Activated naive CD4-positive, alpha-beta T cell treated with anti-CD3 and anti-CD28 coated beads, Interleukin-2, amount 50 U/mL, for 16 hours (primary cell): ENCODE measurements at regions not wholly inside any gene's neighbourhood (a gene's known extent, or its start where the extent isn't known, plus 50 kb on each side); places are given as distances from the start of the nearest gene placed in this dataset.
"Not testable (repeated sequence)": the region's sequence is repeated elsewhere in the genome, so short reads cannot be mapped to it uniquely, and the experiment has no call there.

Experiments
- DNase-seq: peaks from one replicate; pipeline ENCODE4 v3.0.0-alpha.2; 2020

- DNase-seq, result no peak
These were observed 239.1 kb upstream of the ARID2 start for GRCh38 chr12:45490232-45490881.

GRCh38 chr12:45494279-45494678 is 235.2 kb upstream of the ARID2 start:
- DNase-seq, result no peak

DNA sequence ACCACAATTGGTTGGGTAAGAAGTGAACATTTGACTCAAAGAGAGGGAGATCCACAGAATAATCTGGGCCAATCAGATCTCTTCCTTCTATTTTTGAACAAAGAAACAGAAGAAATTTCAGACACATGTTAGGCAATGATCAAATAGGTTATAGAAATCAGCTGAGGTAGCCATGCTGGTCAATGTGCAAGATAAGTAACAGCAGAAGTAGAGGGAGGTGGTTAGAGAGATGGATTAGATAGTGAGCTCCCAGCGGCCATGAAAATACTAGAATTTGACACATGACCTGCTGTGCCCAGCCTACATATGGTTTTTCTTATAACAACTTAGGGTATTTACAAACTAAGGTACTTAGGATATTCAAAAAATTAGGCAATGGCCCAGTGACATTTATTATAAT is 230.9 kb upstream of the ARID2 start:
- DNase-seq, result no peak

GRCh38 chr12:45502481-45503128 is 226.9 kb upstream of the ARID2 start:
- DNase-seq, result no peak

DNA sequence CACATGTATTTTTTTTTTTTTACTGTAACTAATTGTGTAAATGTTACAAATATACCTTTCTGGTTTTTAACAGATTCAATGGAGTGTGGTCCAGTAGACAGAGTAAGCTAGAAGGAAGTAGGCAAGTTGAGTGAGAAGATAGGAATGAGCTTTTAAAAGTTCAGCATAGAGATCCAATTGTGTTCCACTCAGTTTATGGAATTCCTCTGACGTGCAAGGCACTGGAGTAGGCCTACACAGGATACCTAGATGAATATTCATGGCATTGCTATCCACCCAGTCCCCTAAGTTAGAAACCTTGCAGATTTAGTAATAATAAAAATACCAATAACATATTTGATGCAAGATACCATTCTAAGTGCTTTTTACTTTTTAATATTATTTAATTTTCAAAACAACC is 225.6 kb upstream of the ARID2 start:
- DNase-seq, result no peak

- no peak for DNase-seq
These were observed 225.0 kb upstream of the ARID2 start for GRCh38 chr12:45504316-45505010.

DNA sequence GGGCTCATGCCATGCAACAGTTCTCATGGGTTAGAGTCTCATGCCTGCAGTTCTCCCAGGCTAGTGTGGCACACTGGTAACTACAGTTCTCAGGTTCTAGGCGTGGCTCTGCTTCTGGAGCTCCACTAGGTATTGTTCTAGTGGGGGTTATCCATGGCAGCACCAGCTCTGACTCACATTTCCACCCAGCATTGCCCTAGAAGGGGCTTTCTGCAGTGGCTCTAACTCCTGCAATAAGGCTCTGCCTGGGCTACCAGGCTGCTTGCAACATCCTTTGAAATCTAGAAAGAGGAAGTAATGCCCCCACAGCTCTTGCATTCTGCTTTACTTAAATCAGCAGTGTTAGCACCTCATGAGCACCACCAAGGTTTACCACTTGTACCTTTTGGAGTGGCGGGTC is 220.3 kb upstream of the ARID2 start:
- DNase-seq, result no peak

GRCh38 chr12:45509621-45510020 is 219.9 kb upstream of the ARID2 start:
- DNase-seq, result no peak

DNA sequence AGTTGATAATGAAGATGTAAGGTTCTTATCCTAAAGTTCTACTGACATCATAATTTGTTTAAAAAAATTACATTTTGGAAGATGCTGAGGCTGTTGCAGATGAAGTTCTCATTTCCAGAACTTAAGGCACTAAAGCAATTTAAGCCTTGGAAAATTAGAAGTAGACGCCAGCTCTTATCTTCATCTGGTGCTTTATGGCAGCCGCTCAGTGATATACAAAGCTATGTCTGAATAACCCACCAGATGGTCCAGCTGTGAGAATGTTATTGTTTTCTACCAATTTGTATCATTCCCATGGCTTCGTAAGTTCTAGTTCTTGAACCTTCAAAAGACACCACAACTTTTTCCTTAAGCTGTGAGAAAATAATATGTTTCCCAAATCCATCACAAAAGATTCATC is 212.1 kb upstream of the ARID2 start:
- DNase-seq, result no peak

DNA sequence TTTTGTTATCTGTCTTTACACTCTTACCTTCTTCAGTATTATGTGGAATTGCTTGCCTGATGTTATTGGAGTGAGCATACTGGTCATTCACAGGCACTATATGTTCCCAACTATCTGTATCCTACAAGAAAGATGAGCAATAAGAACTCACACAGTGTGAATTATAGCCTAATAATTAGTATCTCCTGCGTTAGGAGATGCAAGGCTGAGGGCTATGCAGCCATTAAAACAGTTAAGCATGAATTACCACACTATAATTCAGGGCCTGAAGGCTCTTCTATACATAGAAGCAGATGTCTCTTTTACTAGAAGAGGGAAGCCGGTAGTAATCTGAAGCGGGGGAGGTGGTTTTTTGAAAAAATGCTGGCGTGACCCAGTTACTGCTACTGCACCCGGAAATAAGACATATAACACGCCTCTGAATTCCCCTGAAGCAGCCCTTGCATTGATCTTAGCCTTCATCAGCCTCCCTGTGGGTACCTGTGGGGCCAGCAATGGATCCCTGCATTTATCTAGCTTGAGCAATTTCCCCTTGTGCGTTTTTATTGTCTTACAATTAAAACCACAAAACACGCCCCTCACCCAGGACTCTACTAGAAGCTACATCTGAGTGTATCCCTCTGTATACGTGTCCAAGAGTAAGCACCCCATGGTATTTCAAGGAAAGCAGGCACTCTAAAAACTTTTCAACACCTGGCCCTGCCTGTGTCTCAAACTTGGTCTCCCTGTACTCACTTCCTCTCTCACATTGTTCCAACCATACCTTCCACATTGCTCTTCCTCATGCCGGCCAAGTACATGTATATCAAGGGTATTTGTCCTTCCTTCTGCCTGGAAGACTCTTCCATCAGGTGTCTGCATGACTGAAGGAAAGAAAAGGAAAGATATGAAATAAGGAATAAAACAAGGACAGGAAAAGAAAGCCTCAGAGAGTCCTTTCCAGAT is 210.9 kb upstream of the ARID2 start:
- DNase-seq, result peak; percentile 29

GRCh38 chr12:45522227-45522626 is 207.3 kb upstream of the ARID2 start:
- DNase-seq, result no peak

DNA sequence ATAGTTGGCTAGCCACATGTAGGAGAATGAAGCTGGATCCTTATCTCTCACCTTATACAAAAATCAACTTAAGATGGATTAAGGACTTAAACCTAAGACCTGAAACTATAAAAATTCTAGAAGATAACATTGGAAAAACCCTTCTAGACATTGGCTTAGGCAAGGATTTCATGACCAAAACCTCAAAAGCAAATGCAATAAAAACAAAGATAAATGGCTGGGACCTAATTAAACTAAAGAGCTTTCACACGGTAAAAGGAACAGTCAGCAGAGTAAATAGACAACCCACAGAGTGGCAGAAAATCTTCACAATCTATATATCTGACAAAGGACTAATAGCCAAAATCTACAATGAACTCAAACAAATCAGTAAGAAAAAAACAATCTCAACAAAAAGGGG is 202.7 kb upstream of the ARID2 start:
- DNase-seq, result not testable (repeated sequence)

DNA sequence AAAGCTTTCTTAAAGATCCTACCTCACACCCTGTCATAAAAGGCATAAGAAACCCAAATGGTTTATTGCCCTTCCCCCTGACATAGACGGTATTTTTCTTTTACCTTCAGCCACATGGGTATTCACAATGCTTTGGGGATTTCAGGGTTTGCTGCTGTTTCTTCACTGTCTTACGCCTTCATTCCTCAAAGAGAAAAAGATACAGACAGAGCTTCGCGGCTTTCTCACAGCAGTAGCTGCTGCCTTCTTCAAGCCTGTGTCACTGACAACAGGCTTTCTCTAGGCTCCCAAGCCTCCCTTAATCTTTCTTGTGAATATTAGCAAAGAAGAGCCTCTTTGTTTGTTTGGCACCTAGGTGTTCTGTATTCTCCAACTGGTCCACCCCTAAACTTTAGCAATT is 197.4 kb upstream of the ARID2 start:
- no peak for DNase-seq

GRCh38 chr12:45535610-45536180 is 193.8 kb upstream of the ARID2 start:
- DNase-seq, result no peak

GRCh38 chr12:45536284-45536683 is 193.2 kb upstream of the ARID2 start:
- DNase-seq, result no peak

GRCh38 chr12:45540661-45541341 is 188.7 kb upstream of the ARID2 start:
- no peak for DNase-seq

- DNase-seq, result peak; percentile 37
These were observed 185.6 kb upstream of the ARID2 start for GRCh38 chr12:45543887-45544286.

GRCh38 chr12:45546545-45546944 is 183.0 kb upstream of the ARID2 start:
- DNase-seq, result no peak

- DNase-seq, result no peak
These were observed 182.4 kb upstream of the ARID2 start for GRCh38 chr12:45547132-45547531.

DNA sequence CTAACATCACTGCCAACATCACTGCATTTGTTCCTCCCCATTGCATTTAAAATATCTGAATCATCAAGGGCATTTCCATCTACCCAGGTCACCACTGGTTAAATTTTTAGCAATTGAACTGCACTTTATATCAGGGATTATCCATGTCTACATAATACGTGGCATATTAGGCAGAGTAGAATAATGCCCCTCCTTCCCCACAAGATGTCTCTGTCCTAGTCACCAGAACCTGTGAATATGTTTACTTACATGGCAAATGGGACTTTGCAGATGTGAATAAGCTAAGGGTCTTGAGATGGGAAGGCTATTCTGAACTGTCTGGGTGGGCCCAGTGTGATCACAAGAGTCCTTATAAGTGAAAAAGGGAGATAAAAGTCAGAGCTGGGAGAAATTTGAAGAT is 181.7 kb upstream of the ARID2 start:
- no peak for DNase-seq

DNA sequence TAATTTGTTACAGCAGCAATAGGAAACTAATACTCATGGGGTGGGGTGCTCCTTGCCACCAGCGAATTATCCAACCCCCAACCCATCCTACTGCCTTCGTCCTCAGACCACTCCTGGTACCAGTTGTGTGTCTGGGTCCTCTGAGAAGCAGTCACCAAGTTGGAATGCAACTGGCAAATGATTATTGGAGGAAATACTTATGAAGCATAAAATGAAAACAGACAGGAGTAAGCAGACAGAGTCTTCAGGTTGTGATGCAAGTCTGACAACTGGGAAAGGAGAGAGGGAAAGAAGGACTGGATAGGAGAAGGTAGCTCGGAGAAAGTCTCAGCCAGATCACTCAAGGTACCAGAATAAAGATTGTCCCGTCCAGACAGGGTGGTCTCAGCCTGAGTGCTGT is 181.1 kb upstream of the ARID2 start:
- DNase-seq, result no peak

DNA sequence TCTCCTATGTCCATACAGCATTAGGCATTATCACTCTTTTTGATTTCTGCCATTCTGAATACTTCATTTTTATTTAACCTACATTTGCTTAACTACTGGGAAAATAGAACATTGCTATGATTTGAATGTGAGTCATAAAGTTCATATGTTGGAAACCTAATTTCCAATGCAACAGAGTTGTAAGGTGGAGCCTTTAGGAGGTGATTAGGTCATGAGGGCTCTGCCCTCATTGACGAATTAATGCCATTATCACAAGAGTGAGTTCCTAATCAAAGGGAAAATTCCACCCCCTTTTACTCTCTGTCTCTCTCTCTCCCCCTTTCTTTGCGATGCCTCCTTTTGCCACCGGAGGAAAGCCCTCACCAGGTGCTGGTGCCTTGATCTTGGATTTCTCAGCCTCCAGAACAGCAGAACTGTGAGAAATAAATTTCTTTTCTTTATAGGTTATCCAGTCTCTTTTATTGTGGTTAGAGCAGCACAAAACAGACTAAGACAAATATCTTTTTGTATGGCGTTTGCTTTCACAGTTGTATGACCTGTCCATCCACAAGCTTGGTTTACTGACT is 180.1 kb upstream of the ARID2 start:
- DNase-seq, result no peak
